ENCODE measurements at regions not wholly inside any gene's neighbourhood (a gene's known extent, or its start where the extent isn't known, plus 50 kb on each side); places are given as distances from the start of the nearest gene placed in this dataset.

- no peak for TF ChIP-seq RNF2 (IDR thresholded peaks at IDR 0.05)
- TF ChIP-seq TRIM24 (IDR thresholded peaks at IDR 0.05): no peak
- no peak for TF ChIP-seq SMARCE1 (IDR thresholded peaks at IDR 0.05)
- no peak for TF ChIP-seq REST (IDR thresholded peaks at IDR 0.05; ENCODE audit: borderline replicate concordance)
- no peak for TF ChIP-seq REST (CRISPR knock-in tag; IDR thresholded peaks at IDR 0.05; ENCODE audit: low read depth)
- no peak for TF ChIP-seq ZZZ3 (IDR thresholded peaks at IDR 0.05)
- no peak for TF ChIP-seq HES1 (IDR thresholded peaks at IDR 0.05; ENCODE audit: low read depth)
- no peak for TF ChIP-seq THRA (IDR thresholded peaks at IDR 0.05)
- 0 out of 2 replicates have a peak, but pooled peaks have one; percentile 47 for TF ChIP-seq MAFG (tag; conservative IDR thresholded peaks at IDR 0.05)
- no peak for TF ChIP-seq RBBP5 (IDR thresholded peaks at IDR 0.05; ENCODE audit: borderline replicate concordance, insufficient read depth, low read length, poor library complexity, severe bottlenecking)
- TF ChIP-seq ZNF431 (CRISPR knock-in tag; IDR thresholded peaks at IDR 0.05): no peak
- no peak for TF ChIP-seq ARID3B (CRISPR knock-in tag; IDR thresholded peaks at IDR 0.05; ENCODE audit: borderline replicate concordance)
- no peak for TF ChIP-seq CBFB (CRISPR knock-in tag; IDR thresholded peaks at IDR 0.05)
- TF ChIP-seq ZBED1 (IDR thresholded peaks at IDR 0.05): no peak
- no peak for TF ChIP-seq RAD21 (CRISPR knock-in tag; conservative IDR thresholded peaks at IDR 0.05 in 1 of 2, IDR thresholded peaks at IDR 0.05 in 1 of 2)
Measured at GRCh38 chr10:44566786-44567185, 181.9 kb upstream of the CXCL12 start (continued).

All from K562 (cell line).